K562 (cell line): ENCODE measurements at regions not wholly inside any gene's neighbourhood (a gene's known extent, or its start where the extent isn't known, plus 50 kb on each side); places are given as distances from the start of the nearest gene placed in this dataset.

ENCODE experiments used
- ATAC-seq: fragments of 200-7000 bp; cut with Tn5 transposase; 3 replicates; pipeline ENCODE4 v1.9.1; 2020; ENCODE audit warnings: moderate library complexity
- BruUV-seq: library from RNA; stranded (reverse); fragments of 400-500 nt; replicated peaks from 2 replicates; lab custom pipeline; 2021; lab: Mats Ljungman, UMichigan
- CTCF ChIA-PET: fragments of 300-600 bp; formaldehyde crosslinking; extraction: SDS; loops from one replicate; lab custom pipeline; 2021; ENCODE audit warnings: low intra/inter-chr PET ratio; lab: Yijun Ruan, JAX
- POLR2A ChIA-PET: fragments of 300-600, 350-650 bp; sonication (Branson Sonifier 250); formaldehyde crosslinking; extraction: SDS; loops from one replicate; lab custom pipeline; 2021; ENCODE audit warnings: antibody characterized with exemption, inconsistent platforms; lab: Yijun Ruan, JAX
- DNase-seq, 4 experiments: peaks; one replicate each; pipeline versions ENCODE4 v3.0.0 to v3.0.0-alpha.2; 2011 to 2018; ENCODE audit warnings: low spot score in 3 of 4, mixed read lengths in 3 of 4; ENCODE audit errors: extremely low read depth in 1 of 4
- FAIRE-seq: peaks from 2 replicates; lab custom pipeline; 2011; peaks lifted over from hg19 to GRCh38; lab: Jason Lieb, UNC
- H2AFZ ChIP-seq: 2 replicates; pipeline ENCODE4 v1.6.0; 2011; ENCODE audit warnings: low read depth, low read length, control low read depth, inconsistent platforms
- H3K27ac ChIP-seq: fragments of 200-600 bp; 3 replicates; pipeline ENCODE4 v1.8.0; 2011; ENCODE audit warnings: low read depth, mild to moderate bottlenecking, control low read depth, inconsistent platforms, low read length, moderate library complexity, mixed read lengths; ENCODE audit errors: extremely low read depth
- H3K27me3 ChIP-seq, 2 experiments: fragments of 300-600 bp in 1 of 2; 2 replicates in 1 of 2; 3 replicates in 1 of 2; pipeline versions ENCODE4 v1.6.0 to v1.8.0; 2011; ENCODE audit warnings: inconsistent platforms in 2 of 2, low read length in 2 of 2, mild to moderate bottlenecking in 1 of 2, mixed read lengths in 1 of 2, moderate library complexity in 1 of 2; ENCODE audit not compliant: control insufficient read depth in 2 of 2, insufficient read depth in 2 of 2
- H3K36me3 ChIP-seq: fragments of 300-600 bp; 3 replicates; pipeline ENCODE4 v1.8.0; 2011; ENCODE audit warnings: mild to moderate bottlenecking, low read length, inconsistent platforms; ENCODE audit not compliant: control insufficient read depth, insufficient read depth
- H3K4me1 ChIP-seq, 2 experiments: fragments of 200-600 bp in 1 of 2; replicated peaks in 1 of 2; 2 replicates in 1 of 2; 3 replicates in 1 of 2; pipeline versions ENCODE4 v1.5.1 to v1.8.0; 2011; ENCODE audit warnings: inconsistent platforms in 2 of 2, low read length in 2 of 2, mild to moderate bottlenecking in 1 of 2, mixed read lengths in 1 of 2, moderate library complexity in 1 of 2; ENCODE audit not compliant: control insufficient read depth in 2 of 2, insufficient read depth in 2 of 2
- H3K4me2 ChIP-seq: 2 replicates; pipeline ENCODE4 v1.6.1; 2011; ENCODE audit warnings: low read length, control low read depth, inconsistent platforms, mixed read lengths; ENCODE audit not compliant: insufficient read depth
- H3K4me3 ChIP-seq: fragments of 200-600 bp; sonication (generic), shearing (Covaris generic); 2 replicates; pipeline ENCODE4 v1.5.1; 2016; ENCODE audit warnings: control low read depth, inconsistent platforms
- H3K79me2 ChIP-seq: fragments of 200-600 bp; 3 replicates; pipeline ENCODE4 v1.8.0; 2011; ENCODE audit warnings: low read length, inconsistent platforms; ENCODE audit not compliant: control insufficient read depth, insufficient read depth
- H3K9ac ChIP-seq, 2 experiments: 2 replicates each; pipeline versions ENCODE4 v1.6.0 to v1.6.1; 2011; ENCODE audit warnings: low read depth in 2 of 2, low read length in 2 of 2, control low read depth in 1 of 2, inconsistent platforms in 1 of 2, mild to moderate bottlenecking in 1 of 2, mixed read lengths in 1 of 2; ENCODE audit not compliant: insufficient read depth in 1 of 2
- H3K9me1 ChIP-seq: one replicate; pipeline ENCODE4 v1.6.0; 2011; ENCODE audit warnings: inconsistent platforms, mild to moderate bottlenecking, low read length, moderate library complexity; ENCODE audit not compliant: control insufficient read depth, insufficient read depth
- H3K9me3 ChIP-seq: replicated peaks from 2 replicates; pipeline ENCODE4 v1.5.1; 2011; ENCODE audit warnings: low read depth, low read length, inconsistent platforms; ENCODE audit not compliant: control insufficient read depth, insufficient read depth
- H4K20me1 ChIP-seq: replicated peaks from 2 replicates; pipeline ENCODE4 v1.6.1; 2011; ENCODE audit warnings: low read length, inconsistent platforms, mixed read lengths; ENCODE audit not compliant: control insufficient read depth, insufficient read depth
- BMI1 ChIP-seq: fragments of 150-350 bp; IDR thresholded peaks from 2 replicates; pipeline ENCODE4 v1.6.1; 2014; ENCODE audit warnings: low read length
- CCNT2 ChIP-seq: IDR thresholded peaks from 2 replicates; pipeline ENCODE4 v1.6.1; 2011; ENCODE audit warnings: borderline replicate concordance, low read depth, mild to moderate bottlenecking, moderate library complexity, mixed read lengths, low read length; ENCODE audit not compliant: insufficient read length; ENCODE audit errors: extremely low read depth
- MTF1 ChIP-seq: fragments of 250-450 bp; sonication (Bioruptor Pico); IDR thresholded peaks from 2 replicates; pipeline ENCODE4 v1.9.0; 2021; ENCODE audit warnings: moderate library complexity, mild to moderate bottlenecking, inconsistent platforms, borderline replicate concordance
- NFATC3 ChIP-seq: fragments of 450-650 bp; IDR thresholded peaks from 2 replicates; pipeline ENCODE4 v1.6.1; 2017; ENCODE audit warnings: mild to moderate bottlenecking
- ZNF23 ChIP-seq: fragments of 250-450 bp; sonication (Bioruptor Pico); IDR thresholded peaks from 2 replicates; pipeline ENCODE4 v1.4.0; 2020; ENCODE audit warnings: mild to moderate bottlenecking
- in situ Hi-C: fragments of 300-500 bp; cut with MboI; formaldehyde crosslinking; loops from 4 replicates; pipeline ENCODE4 v1.15.0; 2018; ENCODE audit warnings: inconsistent platforms, mixed read lengths
- intact Hi-C: fragments of 100-400 bp; cut with micrococcal nuclease; formaldehyde crosslinking; loops from 2 replicates; pipeline ENCODE4 v1.14.2; 2022
- TF ChIP-seq, protein P1 (sequence below), 2 experiments: IDR thresholded peaks in 1 of 2; conservative IDR thresholded peaks in 1 of 2; 2 replicates each; pipeline ENCODE4 v1.6.1; 2016; ENCODE audit warnings: low read depth in 2 of 2, mild to moderate bottlenecking in 1 of 2, missing compliant biosample characterization in 1 of 2, missing genetic modification characterization in 1 of 2, moderate library complexity in 1 of 2
- TF ChIP-seq, protein P2 (sequence below), 3 experiments: fragments of 200-800 bp in 1 of 3; sonication (Bioruptor generic) in 1 of 3; sonication (generic) in 1 of 3; formaldehyde crosslinking in 1 of 3; IDR thresholded peaks; 2 replicates each; pipeline versions ENCODE4 v1.6.1 to v1.8.0; 2016 to 2022; ENCODE audit warnings: mild to moderate bottlenecking in 2 of 3, missing compliant biosample characterization in 2 of 3, missing genetic modification characterization in 2 of 3, missing genetic modification reagents in 1 of 3
- TF ChIP-seq, protein P3 (sequence below): fragments of 450-650 bp; IDR thresholded peaks from 2 replicates; pipeline ENCODE4 v1.6.1; 2017; ENCODE audit warnings: antibody characterized with exemption, mild to moderate bottlenecking

DNA sequence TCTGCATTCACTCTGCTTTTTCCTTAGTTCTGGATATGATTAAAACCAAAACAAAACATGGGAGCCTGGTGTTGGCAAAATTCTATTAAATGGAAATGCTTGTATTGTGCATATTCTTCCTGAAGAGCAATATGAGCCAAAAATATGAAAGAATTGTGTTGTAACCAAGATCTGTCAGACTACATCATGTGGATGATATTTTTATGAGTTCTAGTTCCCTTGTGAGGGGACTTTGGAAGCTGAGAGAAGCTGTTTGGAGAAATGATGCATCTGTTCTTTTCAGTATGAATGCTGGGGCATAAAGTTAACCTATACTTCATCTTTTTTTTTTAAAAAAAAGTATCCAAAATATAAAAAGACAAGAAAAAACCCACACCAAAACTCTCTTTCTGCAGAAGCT, 782.7 kb downstream of the ANKRD7 start:
- no peak overlapping the region for H3K9ac ChIP-seq
- H3K4me2 ChIP-seq, result no peak overlapping the region
- no peak for FAIRE-seq
- H3K79me2 ChIP-seq, result no peaks in the 10 kb centered on the region
- H3K4me1 ChIP-seq, result no peaks in the 10 kb centered on the region
- no peak for DNase-seq
- ChIA-PET CTCF (no interaction called here), POLR2A (no interaction called here)
- BruUV-seq, result no TSS peak
- TF ChIP-seq NFATC3, result no peak
- TF ChIP-seq, protein P1, sequence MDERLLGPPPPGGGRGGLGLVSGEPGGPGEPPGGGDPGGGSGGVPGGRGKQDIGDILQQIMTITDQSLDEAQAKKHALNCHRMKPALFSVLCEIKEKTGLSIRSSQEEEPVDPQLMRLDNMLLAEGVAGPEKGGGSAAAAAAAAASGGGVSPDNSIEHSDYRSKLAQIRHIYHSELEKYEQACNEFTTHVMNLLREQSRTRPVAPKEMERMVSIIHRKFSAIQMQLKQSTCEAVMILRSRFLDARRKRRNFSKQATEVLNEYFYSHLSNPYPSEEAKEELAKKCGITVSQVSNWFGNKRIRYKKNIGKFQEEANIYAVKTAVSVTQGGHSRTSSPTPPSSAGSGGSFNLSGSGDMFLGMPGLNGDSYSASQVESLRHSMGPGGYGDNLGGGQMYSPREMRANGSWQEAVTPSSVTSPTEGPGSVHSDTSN (CRISPR knock-in tag; IDR thresholded peaks at IDR 0.05; ENCODE audit: low read depth), result no peak
- TF ChIP-seq, protein P1 (tag; conservative IDR thresholded peaks at IDR 0.05; ENCODE audit: low read depth), result no peak
- no peak for TF ChIP-seq ZNF23
- TF ChIP-seq, protein P2, sequence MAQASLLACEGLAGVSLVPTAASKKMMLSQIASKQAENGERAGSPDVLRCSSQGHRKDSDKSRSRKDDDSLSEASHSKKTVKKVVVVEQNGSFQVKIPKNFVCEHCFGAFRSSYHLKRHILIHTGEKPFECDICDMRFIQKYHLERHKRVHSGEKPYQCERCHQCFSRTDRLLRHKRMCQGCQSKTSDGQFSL (CRISPR knock-in tag; IDR thresholded peaks at IDR 0.05), result no peak
- TF ChIP-seq, protein P2 (tag; IDR thresholded peaks at IDR 0.05), result no peak
- TF ChIP-seq, protein P3, sequence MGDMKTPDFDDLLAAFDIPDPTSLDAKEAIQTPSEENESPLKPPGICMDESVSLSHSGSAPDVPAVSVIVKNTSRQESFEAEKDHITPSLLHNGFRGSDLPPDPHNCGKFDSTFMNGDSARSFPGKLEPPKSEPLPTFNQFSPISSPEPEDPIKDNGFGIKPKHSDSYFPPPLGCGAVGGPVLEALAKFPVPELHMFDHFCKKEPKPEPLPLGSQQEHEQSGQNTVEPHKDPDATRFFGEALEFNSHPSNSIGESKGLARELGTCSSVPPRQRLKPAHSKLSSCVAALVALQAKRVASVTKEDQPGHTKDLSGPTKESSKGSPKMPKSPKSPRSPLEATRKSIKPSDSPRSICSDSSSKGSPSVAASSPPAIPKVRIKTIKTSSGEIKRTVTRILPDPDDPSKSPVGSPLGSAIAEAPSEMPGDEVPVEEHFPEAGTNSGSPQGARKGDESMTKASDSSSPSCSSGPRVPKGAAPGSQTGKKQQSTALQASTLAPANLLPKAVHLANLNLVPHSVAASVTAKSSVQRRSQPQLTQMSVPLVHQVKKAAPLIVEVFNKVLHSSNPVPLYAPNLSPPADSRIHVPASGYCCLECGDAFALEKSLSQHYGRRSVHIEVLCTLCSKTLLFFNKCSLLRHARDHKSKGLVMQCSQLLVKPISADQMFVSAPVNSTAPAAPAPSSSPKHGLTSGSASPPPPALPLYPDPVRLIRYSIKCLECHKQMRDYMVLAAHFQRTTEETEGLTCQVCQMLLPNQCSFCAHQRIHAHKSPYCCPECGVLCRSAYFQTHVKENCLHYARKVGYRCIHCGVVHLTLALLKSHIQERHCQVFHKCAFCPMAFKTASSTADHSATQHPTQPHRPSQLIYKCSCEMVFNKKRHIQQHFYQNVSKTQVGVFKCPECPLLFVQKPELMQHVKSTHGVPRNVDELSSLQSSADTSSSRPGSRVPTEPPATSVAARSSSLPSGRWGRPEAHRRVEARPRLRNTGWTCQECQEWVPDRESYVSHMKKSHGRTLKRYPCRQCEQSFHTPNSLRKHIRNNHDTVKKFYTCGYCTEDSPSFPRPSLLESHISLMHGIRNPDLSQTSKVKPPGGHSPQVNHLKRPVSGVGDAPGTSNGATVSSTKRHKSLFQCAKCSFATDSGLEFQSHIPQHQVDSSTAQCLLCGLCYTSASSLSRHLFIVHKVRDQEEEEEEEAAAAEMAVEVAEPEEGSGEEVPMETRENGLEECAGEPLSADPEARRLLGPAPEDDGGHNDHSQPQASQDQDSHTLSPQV, result no peak
- no peak for TF ChIP-seq MTF1
- TF ChIP-seq CCNT2, result no peak
- no peak for TF ChIP-seq BMI1
- H3K27ac ChIP-seq, result no peak overlapping the region
- H3K9me1 ChIP-seq, result no peaks in the 10 kb centered on the region
- intact Hi-C loops, result no loop called here
- no peak overlapping the region for H2AFZ ChIP-seq
- H3K27me3 ChIP-seq, result no peaks in the 10 kb centered on the region
- no peaks in the 10 kb centered on the region for H3K36me3 ChIP-seq
- no peaks in the 10 kb centered on the region for H3K9me3 ChIP-seq
- in situ Hi-C loops, result no loop called here
- H4K20me1 ChIP-seq, result no peaks in the 10 kb centered on the region
- ATAC-seq, result no peak
- H3K4me3 ChIP-seq, result no peak overlapping the region
